Cardiac fibroblast (primary cell): ENCODE measurements at regions not wholly inside any gene's neighbourhood (a gene's known extent, or its start where the extent isn't known, plus 50 kb on each side); places are given as distances from the start of the nearest gene placed in this dataset.

Experiments
- DNase-seq, 2 donors: peaks; one replicate each; pipeline versions ENCODE4 v3.0.0 to v3.0.0-alpha.2; 2010; ENCODE audit warnings: low read depth in 2 of 2
- H3K4me3 ChIP-seq, 2 donors: replicated peaks in 1 of 2; 1 replicate in 1 of 2; 2 replicates in 1 of 2; pipeline ENCODE4 v1.5.1; 2011; ENCODE audit warnings: low read depth in 2 of 2, low read length in 2 of 2, mild to moderate bottlenecking in 2 of 2, moderate library complexity in 1 of 2
- TF ChIP-seq, protein P1 (sequence below): IDR thresholded peaks from one replicate; pipeline ENCODE4 v1.5.1; 2011; ENCODE audit warnings: low read depth, mild to moderate bottlenecking, low read length, inconsistent platforms

DNA sequence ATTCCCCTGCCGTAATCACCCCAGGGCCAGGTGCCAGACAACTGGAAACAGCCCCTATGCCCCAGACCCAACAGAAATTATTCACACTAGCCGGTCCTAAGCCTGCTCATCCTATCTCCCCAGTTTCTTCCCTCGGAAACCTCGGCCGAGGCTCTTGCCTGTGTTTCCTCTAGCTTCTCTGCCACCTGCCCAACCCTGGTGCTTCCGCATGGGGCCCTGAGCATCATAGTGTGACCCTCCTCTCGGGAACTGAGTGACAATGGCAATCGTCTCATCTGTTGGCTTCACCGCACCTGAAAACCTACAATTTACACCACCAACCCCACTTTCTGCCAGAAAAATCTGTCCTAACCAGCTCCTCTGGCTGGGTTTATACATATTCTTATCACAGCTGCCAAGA lies 257.3 kb downstream of the SOD2 start:
- TF ChIP-seq, protein P1, sequence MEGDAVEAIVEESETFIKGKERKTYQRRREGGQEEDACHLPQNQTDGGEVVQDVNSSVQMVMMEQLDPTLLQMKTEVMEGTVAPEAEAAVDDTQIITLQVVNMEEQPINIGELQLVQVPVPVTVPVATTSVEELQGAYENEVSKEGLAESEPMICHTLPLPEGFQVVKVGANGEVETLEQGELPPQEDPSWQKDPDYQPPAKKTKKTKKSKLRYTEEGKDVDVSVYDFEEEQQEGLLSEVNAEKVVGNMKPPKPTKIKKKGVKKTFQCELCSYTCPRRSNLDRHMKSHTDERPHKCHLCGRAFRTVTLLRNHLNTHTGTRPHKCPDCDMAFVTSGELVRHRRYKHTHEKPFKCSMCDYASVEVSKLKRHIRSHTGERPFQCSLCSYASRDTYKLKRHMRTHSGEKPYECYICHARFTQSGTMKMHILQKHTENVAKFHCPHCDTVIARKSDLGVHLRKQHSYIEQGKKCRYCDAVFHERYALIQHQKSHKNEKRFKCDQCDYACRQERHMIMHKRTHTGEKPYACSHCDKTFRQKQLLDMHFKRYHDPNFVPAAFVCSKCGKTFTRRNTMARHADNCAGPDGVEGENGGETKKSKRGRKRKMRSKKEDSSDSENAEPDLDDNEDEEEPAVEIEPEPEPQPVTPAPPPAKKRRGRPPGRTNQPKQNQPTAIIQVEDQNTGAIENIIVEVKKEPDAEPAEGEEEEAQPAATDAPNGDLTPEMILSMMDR: no peak
- DNase-seq: no peak
- no peak overlapping the region for H3K4me3 ChIP-seq

DNA sequence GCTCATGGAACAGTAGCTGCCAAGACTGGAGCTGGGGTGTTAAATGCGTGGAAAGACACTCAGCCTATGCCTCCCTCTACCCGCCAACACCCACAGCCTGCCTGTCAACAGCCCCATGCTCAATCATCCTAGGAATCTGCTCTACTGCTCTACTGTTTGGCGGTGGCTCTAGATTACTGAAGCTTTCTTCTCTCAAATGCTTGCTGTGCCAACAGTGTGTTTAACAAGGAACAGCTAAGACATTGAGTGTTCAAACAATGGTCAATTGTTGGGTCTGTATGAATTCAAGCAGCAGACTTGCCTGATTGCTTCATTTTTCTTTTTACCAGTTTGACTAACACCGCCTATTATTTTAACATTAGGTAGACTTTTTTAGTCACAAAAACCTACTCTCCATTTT lies 258.6 kb downstream of the SOD2 start:
- no peak overlapping the region for H3K4me3 ChIP-seq
- TF ChIP-seq, protein P1: no peak
- peak in 1 of 2 donors; percentile 24 for DNase-seq

DNA sequence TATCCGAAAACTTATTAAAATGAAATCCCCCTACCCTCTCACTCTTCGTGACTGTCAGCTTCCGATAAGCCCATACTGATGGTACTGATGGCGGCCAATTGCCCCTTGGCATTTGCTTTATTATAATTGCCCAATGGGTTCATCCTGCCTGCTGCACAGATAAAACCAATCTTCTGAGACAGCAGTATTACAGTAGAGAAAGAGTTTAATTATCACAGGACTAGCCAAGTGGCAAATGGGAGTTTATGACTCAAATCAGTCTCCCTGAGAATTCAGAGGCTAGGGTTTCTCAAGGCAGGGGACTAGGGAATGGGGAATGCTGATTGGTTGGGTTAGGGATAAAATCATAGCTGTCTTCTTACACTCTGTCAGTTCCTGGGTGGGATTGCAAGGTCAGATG lies 259.5 kb downstream of the SOD2 start:
- no peak for DNase-seq
- TF ChIP-seq, protein P1: no peak
- no peak overlapping the region for H3K4me3 ChIP-seq

DNA sequence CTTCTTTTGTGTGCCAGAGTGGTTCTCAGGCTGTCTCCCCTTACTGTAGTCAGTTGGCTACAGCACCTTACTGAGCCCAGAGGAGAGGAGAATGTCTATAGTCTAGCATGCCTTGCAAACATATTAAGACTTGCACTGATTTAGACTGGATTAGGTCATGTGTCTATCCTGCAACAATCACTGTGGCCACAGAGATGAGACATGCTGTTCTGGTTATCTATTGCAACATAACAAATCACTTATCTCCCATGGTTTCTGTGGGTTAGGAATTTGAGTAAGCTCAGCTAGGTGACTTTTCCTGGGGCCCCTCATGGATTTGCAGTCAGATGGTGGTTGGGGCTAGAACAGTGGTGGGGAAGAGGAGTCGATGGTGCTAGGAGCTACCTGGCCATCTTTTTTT lies 261.3 kb downstream of the SOD2 start:
- DNase-seq: no peak
- H3K4me3 ChIP-seq: no peak overlapping the region
- TF ChIP-seq, protein P1: no peak

DNA sequence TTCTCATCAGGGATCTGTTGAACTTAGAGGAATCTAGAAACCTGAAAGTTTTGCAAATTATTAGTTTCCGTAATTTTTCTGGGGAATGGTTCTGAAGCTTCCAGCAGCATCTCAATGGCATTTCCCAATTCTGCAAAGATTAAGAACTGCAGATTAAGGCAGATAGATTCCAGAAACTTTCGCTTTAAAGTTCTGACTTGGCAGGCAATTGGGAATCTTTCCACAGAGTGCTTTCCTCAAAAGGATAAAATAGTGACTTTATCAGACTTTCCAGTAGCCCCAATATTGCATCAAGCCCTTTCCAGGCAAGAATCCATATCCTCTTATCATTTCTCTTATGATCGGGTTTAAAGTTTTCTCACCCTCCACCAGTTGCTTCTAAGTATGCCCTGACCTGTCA lies 261.1 kb downstream of the FNDC1 start:
- no peak overlapping the region for H3K4me3 ChIP-seq
- TF ChIP-seq, protein P1: no peak
- DNase-seq: peak in 1 of 2 donors; percentile 6

DNA sequence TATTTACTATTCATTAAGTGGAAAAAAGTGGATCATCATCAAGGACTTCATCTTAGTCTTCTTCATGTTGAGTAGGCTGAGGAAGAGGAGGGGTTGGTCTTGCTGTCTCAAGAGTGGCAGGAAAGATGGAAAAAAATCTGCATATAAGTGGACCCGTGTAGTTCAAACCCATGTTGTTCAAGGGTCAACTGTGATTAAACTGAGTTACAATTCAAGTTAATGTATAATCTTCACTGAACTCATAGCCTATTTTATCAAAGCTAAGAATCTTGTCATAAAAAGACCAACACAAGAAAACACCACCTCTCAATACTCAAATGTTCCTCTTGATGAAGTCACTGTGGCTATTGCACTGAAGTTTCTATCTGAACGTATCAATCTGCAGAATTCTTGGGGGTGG lies 260.2 kb downstream of the FNDC1 start:
- DNase-seq: no peak
- TF ChIP-seq, protein P1: no peak

DNA sequence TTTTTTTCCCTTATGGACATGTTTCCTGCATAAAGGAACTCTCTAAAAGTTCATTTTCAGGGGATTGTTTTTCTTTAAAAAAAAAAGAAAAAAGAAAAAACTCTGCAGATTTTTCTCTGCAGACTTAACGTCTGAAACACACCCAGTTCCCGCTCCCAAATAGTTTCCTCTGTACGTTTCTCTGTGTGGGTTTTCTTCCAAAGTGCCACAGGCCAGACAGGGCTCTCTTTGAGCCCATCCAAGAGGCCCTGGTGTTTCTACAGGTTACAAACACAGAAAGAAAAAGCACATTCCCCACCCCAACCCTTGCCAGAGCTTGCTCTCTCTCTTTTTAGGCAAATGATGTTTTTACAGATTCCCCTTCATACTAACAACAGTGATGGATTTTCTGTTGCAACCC lies 258.6 kb downstream of the FNDC1 start:
- no peak overlapping the region for H3K4me3 ChIP-seq
- no peak for DNase-seq
- TF ChIP-seq, protein P1: no peak

More for the DNA sequence above, 260.2 kb downstream of the FNDC1 start:
- no peak overlapping the region for H3K4me3 ChIP-seq
